GM12872 (cell line): ENCODE measurements at regions not wholly inside any gene's neighbourhood (a gene's known extent, or its start where the extent isn't known, plus 50 kb on each side); places are given as distances from the start of the nearest gene placed in this dataset.

Experiments
- CTCF ChIP-seq: IDR thresholded peaks from 3 replicates; pipeline ENCODE4 v1.5.1; 2011; ENCODE audit warnings: low read depth, mild to moderate bottlenecking, low read length, moderate library complexity; ENCODE audit not compliant: insufficient read depth

GRCh38 chr16:54462771-54463170 is 176.2 kb upstream of the IRX3 start:
- TF ChIP-seq CTCF: no peak

DNA sequence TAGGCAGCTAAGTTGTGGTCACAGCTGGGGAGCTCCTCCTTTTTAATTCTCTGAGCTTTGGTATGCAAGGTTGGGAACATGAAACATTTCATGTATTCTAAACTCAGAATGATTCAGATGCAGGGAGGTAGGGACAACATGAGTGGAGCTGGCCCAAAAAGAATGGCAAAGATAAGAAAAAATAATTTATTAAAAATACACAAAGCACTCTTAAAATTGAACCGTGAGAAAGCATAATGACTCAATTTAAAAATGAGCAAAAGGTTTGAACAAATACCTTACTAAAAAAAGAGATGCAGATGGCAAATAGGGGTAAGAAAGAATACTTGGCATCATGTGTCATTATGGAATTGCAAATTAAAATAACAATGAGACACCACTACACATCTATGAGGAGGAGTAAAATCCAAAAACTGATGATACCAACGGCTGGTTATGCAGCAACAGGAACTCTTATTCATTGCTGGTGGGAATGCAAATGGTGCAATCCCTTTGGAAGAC is 175.6 kb upstream of the IRX3 start:
- no peak for TF ChIP-seq CTCF

- no peak for TF ChIP-seq CTCF
Observed at GRCh38 chr16:54460263-54460860, 173.8 kb upstream of the IRX3 start.

DNA sequence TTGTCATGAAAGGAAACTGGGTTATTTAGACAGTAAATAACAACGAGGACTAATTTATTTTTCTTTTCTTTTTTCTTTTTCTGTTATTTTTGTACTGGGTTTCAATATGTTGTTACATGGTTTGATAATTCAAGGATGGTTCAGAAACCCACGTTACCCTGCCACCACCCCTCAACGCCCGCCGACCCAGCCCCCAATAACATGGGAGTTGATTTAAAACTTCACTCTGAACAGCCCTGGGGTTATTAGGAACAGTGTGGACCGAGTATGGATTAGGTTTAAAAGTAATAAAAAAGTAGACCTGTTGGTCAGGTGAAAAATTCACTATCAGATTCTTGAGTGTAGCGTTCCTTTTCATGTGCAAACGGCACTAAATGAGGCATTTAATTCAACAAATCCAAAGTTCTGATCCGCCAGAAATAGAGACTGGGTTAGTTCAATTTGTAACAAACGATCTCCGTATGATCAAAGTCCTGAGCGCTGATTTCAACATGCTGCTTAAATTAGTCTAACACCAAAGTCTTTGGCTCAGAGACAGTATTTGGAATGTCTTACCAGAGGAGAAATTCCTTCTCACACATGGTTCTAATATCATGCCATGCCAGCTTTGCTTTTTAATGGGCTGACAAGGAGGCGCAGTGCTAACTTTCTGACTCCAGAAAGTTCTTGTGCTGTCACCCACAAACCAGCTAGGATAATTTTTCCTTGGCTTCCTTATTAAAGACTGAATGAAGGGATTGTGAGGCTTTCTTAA is 173.1 kb upstream of the IRX3 start:
- no peak for TF ChIP-seq CTCF

DNA sequence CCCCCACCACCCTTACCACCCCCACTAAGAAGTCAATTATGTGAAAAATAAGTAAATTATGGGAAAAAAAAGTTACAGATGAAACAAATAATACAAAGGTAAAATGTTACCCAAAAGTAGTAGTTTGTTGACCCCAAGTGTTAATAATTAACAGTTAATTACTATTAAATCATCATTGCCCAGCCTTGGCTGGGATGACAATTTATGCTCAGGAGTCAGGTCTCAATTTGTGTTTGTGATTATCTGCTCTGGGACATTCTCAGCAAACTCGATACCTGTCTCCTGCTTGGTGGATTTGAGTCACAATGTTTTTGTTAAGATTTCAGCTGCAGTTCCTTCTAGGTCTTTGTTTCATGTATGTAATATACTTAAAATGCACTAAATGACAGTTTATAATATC is 172.3 kb upstream of the IRX3 start:
- TF ChIP-seq CTCF: no peak

DNA sequence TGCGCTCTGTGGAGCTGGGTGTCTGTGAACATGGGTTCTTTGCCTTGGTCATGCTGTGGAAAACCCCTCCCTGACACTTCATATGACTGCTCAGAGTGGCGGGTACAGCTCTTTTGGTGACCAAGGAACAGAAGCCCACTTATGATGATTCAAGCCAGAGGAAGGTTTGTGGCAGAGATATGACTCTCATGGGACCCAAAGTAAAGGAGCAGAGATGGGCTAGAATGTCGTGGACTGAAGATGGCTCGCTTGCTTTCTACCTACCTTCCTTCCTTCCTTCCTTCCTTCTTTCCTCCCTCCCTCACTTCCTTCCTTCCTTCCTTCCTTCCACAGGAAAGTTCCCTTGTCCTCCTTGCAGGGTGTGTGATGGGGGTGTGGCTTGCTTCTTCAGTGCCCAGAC is 169.7 kb upstream of the IRX3 start:
- no peak for TF ChIP-seq CTCF

DNA sequence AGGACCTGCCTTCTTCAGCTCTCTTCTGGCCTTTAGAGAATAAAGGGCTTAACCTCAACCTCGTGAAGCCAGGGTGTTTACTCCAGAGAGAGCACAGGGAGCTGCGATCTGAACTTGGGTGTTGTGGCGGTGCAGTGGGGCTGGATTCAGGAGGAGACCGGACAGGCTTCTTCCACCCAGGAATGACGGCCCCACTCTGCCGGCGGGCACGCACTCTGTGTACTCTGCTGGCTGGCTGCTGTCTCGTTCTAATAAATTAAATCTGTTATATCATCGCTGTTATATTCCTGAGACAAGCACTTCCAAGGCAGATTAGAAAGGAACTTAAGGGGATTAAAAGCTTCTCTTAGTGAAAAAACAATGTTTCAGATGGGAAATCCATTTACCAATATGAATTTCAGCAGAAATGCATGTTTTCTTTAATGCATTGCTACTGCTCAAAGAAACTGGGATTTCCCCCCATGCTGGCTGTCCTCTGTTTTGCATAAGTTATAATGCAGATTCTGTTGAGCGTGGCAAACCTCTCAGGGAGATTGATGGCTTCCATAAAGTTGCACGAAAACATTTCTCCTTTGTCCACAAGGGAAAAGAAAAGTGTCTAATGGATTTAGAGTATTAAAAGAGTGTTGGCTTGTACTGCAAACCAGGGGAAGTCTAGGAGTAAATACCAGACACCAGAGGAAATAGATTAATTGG is 168.6 kb upstream of the IRX3 start:
- TF ChIP-seq CTCF: no peak
